BLaER1 treated with 17β-estradiol and CSF1 and Interleukin-3, amounts not matched to agents 10 nM and 100 nM (cell line): ENCODE measurements at regions not wholly inside any gene's neighbourhood (a gene's known extent, or its start where the extent isn't known, plus 50 kb on each side); places are given as distances from the start of the nearest gene placed in this dataset.
"Not testable (repeated sequence)": the region's sequence is repeated elsewhere in the genome, so short reads cannot be mapped to it uniquely, and the experiment has no call there.

Experiments used
- H3K27ac ChIP-seq, 11 experiments: shearing (Covaris generic); formaldehyde crosslinking; 2 replicates each; pipeline ENCODE4 v1.8.1; 2022
- H3K27me3 ChIP-seq, 11 experiments: shearing (Covaris generic); formaldehyde crosslinking; 2 replicates each; pipeline ENCODE4 v1.8.1; 2022
- H3K36me3 ChIP-seq, 11 experiments: shearing (Covaris generic); formaldehyde crosslinking; 2 replicates each; pipeline ENCODE4 v1.8.1; 2022
- H3K4me1 ChIP-seq, 10 experiments: shearing (Covaris generic); formaldehyde crosslinking; 2 replicates each; pipeline ENCODE4 v1.8.1; 2022
- H3K4me2 ChIP-seq, 11 experiments: shearing (Covaris generic); formaldehyde crosslinking; 2 replicates each; pipeline ENCODE4 v1.8.1; 2022
- H3K4me3 ChIP-seq, 10 experiments: shearing (Covaris generic); formaldehyde crosslinking; 2 replicates each; pipeline ENCODE4 v1.8.1; 2022
- H3K9ac ChIP-seq, 11 experiments: shearing (Covaris generic); formaldehyde crosslinking; 2 replicates each; pipeline ENCODE4 v1.8.1; 2022
- H3K9me3 ChIP-seq, 11 experiments: shearing (Covaris generic); formaldehyde crosslinking; replicated peaks in 1 of 11; 2 replicates each; pipeline ENCODE4 v1.8.1; 2022
- H4K20me1 ChIP-seq, 11 experiments: shearing (Covaris generic); formaldehyde crosslinking; 2 replicates each; pipeline ENCODE4 v1.8.1; 2022
- Cebpa-rat ChIP-seq, 11 experiments: shearing (Covaris generic); IDR thresholded peaks; 2 replicates each; pipeline ENCODE4 v1.8.1; 2022

GRCh38 chr1:148397516-148397915 is 85.6 kb downstream of the PPIAL4G start:
- not testable (repeated sequence) for H3K27me3 ChIP-seq, H3K9ac ChIP-seq, H3K27ac ChIP-seq, H3K4me1 ChIP-seq, H4K20me1 ChIP-seq, H3K9me3 ChIP-seq, H3K36me3 ChIP-seq, H3K4me3 ChIP-seq
- peak overlapping the region in 3 of 11 experiments; percentile 14 to 42 (median 23); a peak in 3 of 22 replicates for H3K4me2 ChIP-seq

GRCh38 chr1:148392505-148392904 is 90.6 kb downstream of the PPIAL4G start:
- not testable (repeated sequence) for H3K4me2 ChIP-seq, H3K27me3 ChIP-seq, H3K4me3 ChIP-seq, H3K27ac ChIP-seq, H3K9ac ChIP-seq, H4K20me1 ChIP-seq, H3K4me1 ChIP-seq, H3K36me3 ChIP-seq
- H3K9me3 ChIP-seq, result peaks cover 0 to 16% (median 7%) of the 10 kb centered on the region in 11 experiments; a peak in 11 of 22 replicates

GRCh38 chr1:148391323-148391722 is 91.8 kb downstream of the PPIAL4G start:
- H3K9me3 ChIP-seq, result peaks cover 0 to 17% (median 7%) of the 10 kb centered on the region in 11 experiments; a peak in 11 of 22 replicates
- H3K4me1 ChIP-seq, H4K20me1 ChIP-seq, H3K27ac ChIP-seq, H3K27me3 ChIP-seq, H3K4me2 ChIP-seq, H3K4me3 ChIP-seq, H3K9ac ChIP-seq, H3K36me3 ChIP-seq: not testable (repeated sequence)

- peaks cover 0 to 8% (median 0%) of the 10 kb centered on the region in 10 experiments; a peak in 2 of 20 replicates for H3K4me1 ChIP-seq
- no peak overlapping the region for H3K4me2 ChIP-seq
- H4K20me1 ChIP-seq, result no peaks in the 10 kb centered on the region
- H3K4me3 ChIP-seq, result no peak overlapping the region
- no peak for TF ChIP-seq Cebpa-rat (IDR thresholded peaks at IDR 0.05)
- H3K9ac ChIP-seq, result no peak overlapping the region
- H3K27ac ChIP-seq, result no peak overlapping the region
- no peaks in the 10 kb centered on the region for H3K27me3 ChIP-seq
- H3K9me3 ChIP-seq, result peaks cover 4 to 35% (median 19%) of the 10 kb centered on the region in 11 experiments; a peak in 17 of 22 replicates
- H3K36me3 ChIP-seq, result no peaks in the 10 kb centered on the region
Measured at GRCh38 chr1:148389027-148389339, 94.1 kb downstream of the PPIAL4G start.

- Histone ChIP-seq H3K27me3 (no peaks in the 10 kb centered on the region), H3K4me2 (no peak overlapping the region), H3K27ac (no peak overlapping the region), H3K36me3 (no peaks in the 10 kb centered on the region), H4K20me1 (no peaks in the 10 kb centered on the region), H3K4me1 (peaks cover 0 to 9% (median 0%) of the 10 kb centered on the region in 10 experiments; a peak in 2 of 20 replicates), H3K4me3 (no peak overlapping the region), H3K9me3 (peaks cover 4 to 39% (median 22%) of the 10 kb centered on the region in 11 experiments; a peak in 17 of 22 replicates), H3K9ac (no peak overlapping the region)
- no peak for TF ChIP-seq Cebpa-rat (IDR thresholded peaks at IDR 0.05)
Measured at GRCh38 chr1:148388260-148389026, 94.7 kb downstream of the PPIAL4G start.

GRCh38 chr1:148387949-148388259 is 95.2 kb downstream of the PPIAL4G start:
- not testable (repeated sequence) for H3K27ac ChIP-seq, H4K20me1 ChIP-seq, H3K27me3 ChIP-seq, H3K4me2 ChIP-seq, H3K9ac ChIP-seq, H3K4me3 ChIP-seq, H3K36me3 ChIP-seq
- Histone ChIP-seq H3K9me3 (peaks cover 4 to 39% (median 22%) of the 10 kb centered on the region in 11 experiments; a peak in 17 of 22 replicates), H3K4me1 (peaks cover 0 to 13% (median 1%) of the 10 kb centered on the region in 10 experiments; a peak in 3 of 20 replicates)

GRCh38 chr1:148387122-148387948 is 95.8 kb downstream of the PPIAL4G start:
- H3K27ac ChIP-seq, H3K36me3 ChIP-seq, H3K4me3 ChIP-seq, H3K4me2 ChIP-seq, H3K9ac ChIP-seq, H4K20me1 ChIP-seq, H3K27me3 ChIP-seq: not testable (repeated sequence)
- Histone ChIP-seq H3K9me3 (peaks cover 4 to 39% (median 22%) of the 10 kb centered on the region in 11 experiments; a peak in 17 of 22 replicates), H3K4me1 (peaks cover 0 to 13% (median 2%) of the 10 kb centered on the region in 10 experiments; a peak in 3 of 20 replicates)

- Histone ChIP-seq H3K4me3 (no peak overlapping the region), H3K9me3 (peaks cover 4 to 39% (median 22%) of the 10 kb centered on the region in 11 experiments; a peak in 17 of 22 replicates), H3K36me3 (no peaks in the 10 kb centered on the region), H3K27me3 (no peaks in the 10 kb centered on the region), H3K4me1 (peaks cover 0 to 13% (median 2%) of the 10 kb centered on the region in 10 experiments; a peak in 3 of 20 replicates), H3K9ac (no peak overlapping the region), H3K27ac (no peak overlapping the region), H3K4me2 (no peak overlapping the region), H4K20me1 (no peaks in the 10 kb centered on the region)
- no peak for TF ChIP-seq Cebpa-rat (IDR thresholded peaks at IDR 0.05)
Measured at GRCh38 chr1:148386617-148387016, 96.5 kb downstream of the PPIAL4G start.

- not testable (repeated sequence) for H3K27ac ChIP-seq, H4K20me1 ChIP-seq, H3K9ac ChIP-seq, H3K36me3 ChIP-seq, H3K27me3 ChIP-seq, H3K4me3 ChIP-seq, H3K4me2 ChIP-seq
- Histone ChIP-seq H3K9me3 (peaks cover 4 to 39% (median 22%) of the 10 kb centered on the region in 11 experiments; a peak in 17 of 22 replicates), H3K4me1 (peaks cover 0 to 13% (median 2%) of the 10 kb centered on the region in 10 experiments; a peak in 3 of 20 replicates)
Measured at GRCh38 chr1:148386031-148386398, 97.1 kb downstream of the PPIAL4G start.
